Stimulated activated memory B cell treated with anti-CD40 and anti-IgM and Interleukin-4, amounts not matched to agents 10 μg/mL and 1 μg/mL and 100 μg/mL, for 72 hours (primary cell): ENCODE measurements at regions not wholly inside any gene's neighbourhood (a gene's known extent, or its start where the extent isn't known, plus 50 kb on each side); places are given as distances from the start of the nearest gene placed in this dataset.

ENCODE experiments used
- ATAC-seq: fragments of 150-1000 bp; cut with Tn5 transposase; 2 replicates; pipeline ENCODE4 v1.10.0; 2021
- H3K27ac Mint-ChIP-seq: one replicate; pipeline ENCODE4 v1.8.0; 2022; ENCODE audit warnings: mild to moderate bottlenecking, mixed read lengths
- H3K27me3 Mint-ChIP-seq: one replicate; pipeline ENCODE4 v1.8.0; 2022; ENCODE audit warnings: mixed read lengths
- H3K36me3 Mint-ChIP-seq: one replicate; pipeline ENCODE4 v1.8.0; 2022; ENCODE audit warnings: mixed read lengths
- H3K4me1 Mint-ChIP-seq: one replicate; pipeline ENCODE4 v1.8.0; 2022; ENCODE audit warnings: mixed read lengths
- H3K4me3 Mint-ChIP-seq: one replicate; pipeline ENCODE4 v1.8.0; 2022; ENCODE audit warnings: mild to moderate bottlenecking, moderate library complexity, mixed read lengths
- H3K9me3 Mint-ChIP-seq: one replicate; pipeline ENCODE4 v1.8.0; 2022; ENCODE audit warnings: mixed read lengths

GRCh38 chr16:86926181-86927094, 348.1 kb downstream of the FOXL1 start:
- Mint-ChIP-seq H3K9me3 (no peaks in the 10 kb centered on the region), H3K36me3 (no peaks in the 10 kb centered on the region), H3K27ac (no peak overlapping the region), H3K27me3 (peaks cover 19% of the 10 kb centered on the region), H3K4me1 (no peaks in the 10 kb centered on the region), H3K4me3 (no peak overlapping the region)
- no peak for ATAC-seq

- H3K4me1 Mint-ChIP-seq: no peaks in the 10 kb centered on the region
- no peaks in the 10 kb centered on the region for H3K9me3 Mint-ChIP-seq
- H3K4me3 Mint-ChIP-seq: no peak overlapping the region
- H3K36me3 Mint-ChIP-seq: no peaks in the 10 kb centered on the region
- H3K27me3 Mint-ChIP-seq: peaks cover 19% of the 10 kb centered on the region
- no peak overlapping the region for H3K27ac Mint-ChIP-seq
- no peak for ATAC-seq
These were observed 349.4 kb downstream of the FOXL1 start for GRCh38 chr16:86927699-86928098.

GRCh38 chr16:86928523-86929011, 350.2 kb downstream of the FOXL1 start:
- Mint-ChIP-seq H3K9me3 (no peaks in the 10 kb centered on the region), H3K36me3 (no peaks in the 10 kb centered on the region), H3K27me3 (peaks cover 19% of the 10 kb centered on the region), H3K4me3 (no peak overlapping the region), H3K4me1 (no peaks in the 10 kb centered on the region), H3K27ac (no peak overlapping the region)
- no peak for ATAC-seq

GRCh38 chr16:86929057-86929871, 350.9 kb downstream of the FOXL1 start:
- Mint-ChIP-seq H3K4me1 (no peaks in the 10 kb centered on the region), H3K4me3 (no peak overlapping the region), H3K36me3 (no peaks in the 10 kb centered on the region), H3K9me3 (no peaks in the 10 kb centered on the region), H3K27ac (no peak overlapping the region), H3K27me3 (peaks cover 17% of the 10 kb centered on the region)
- no peak for ATAC-seq

- H3K36me3 Mint-ChIP-seq: no peaks in the 10 kb centered on the region
- H3K4me1 Mint-ChIP-seq: no peaks in the 10 kb centered on the region
- H3K27ac Mint-ChIP-seq: no peak overlapping the region
- peaks cover 17% of the 10 kb centered on the region for H3K27me3 Mint-ChIP-seq
- no peaks in the 10 kb centered on the region for H3K9me3 Mint-ChIP-seq
- H3K4me3 Mint-ChIP-seq: no peak overlapping the region
- ATAC-seq: no peak
These were observed 351.7 kb downstream of the FOXL1 start for GRCh38 chr16:86930001-86930400.

GRCh38 chr16:86930663-86931373, 352.5 kb downstream of the FOXL1 start:
- Mint-ChIP-seq H3K9me3 (no peaks in the 10 kb centered on the region), H3K27ac (no peak overlapping the region)

GRCh38 chr16:86931410-86931941, 353.1 kb downstream of the FOXL1 start:
- Mint-ChIP-seq H3K36me3 (no peaks in the 10 kb centered on the region), H3K4me1 (no peaks in the 10 kb centered on the region), H3K27me3 (peaks cover 18% of the 10 kb centered on the region), H3K4me3 (no peak overlapping the region), H3K9me3 (no peaks in the 10 kb centered on the region), H3K27ac (no peak overlapping the region)
- ATAC-seq: no peak

More at GRCh38 chr16:86930663-86931373, 352.5 kb downstream of the FOXL1 start:
- no peaks in the 10 kb centered on the region for H3K36me3 Mint-ChIP-seq
- no peak for ATAC-seq
- no peak overlapping the region for H3K4me3 Mint-ChIP-seq
- peaks cover 17% of the 10 kb centered on the region for H3K27me3 Mint-ChIP-seq
- H3K4me1 Mint-ChIP-seq: no peaks in the 10 kb centered on the region

GRCh38 chr16:86932130-86932982, 354.0 kb downstream of the FOXL1 start:
- Mint-ChIP-seq H3K9me3 (no peaks in the 10 kb centered on the region), H3K4me1 (no peaks in the 10 kb centered on the region), H3K27me3 (peaks cover 18% of the 10 kb centered on the region), H3K27ac (no peak overlapping the region), H3K36me3 (no peaks in the 10 kb centered on the region), H3K4me3 (no peak overlapping the region)
- no peak for ATAC-seq

- Mint-ChIP-seq H3K36me3 (no peaks in the 10 kb centered on the region), H3K27me3 (peaks cover 18% of the 10 kb centered on the region), H3K9me3 (no peaks in the 10 kb centered on the region), H3K4me1 (no peaks in the 10 kb centered on the region), H3K4me3 (no peak overlapping the region), H3K27ac (no peak overlapping the region)
- no peak for ATAC-seq
These were observed 356.4 kb downstream of the FOXL1 start for GRCh38 chr16:86934581-86935375.

GRCh38 chr16:86939609-86940008, 361.3 kb downstream of the FOXL1 start:
- H3K4me1 Mint-ChIP-seq: no peaks in the 10 kb centered on the region
- H3K36me3 Mint-ChIP-seq: no peaks in the 10 kb centered on the region
- peaks cover 5% of the 10 kb centered on the region for H3K9me3 Mint-ChIP-seq
- peaks cover 14% of the 10 kb centered on the region for H3K27me3 Mint-ChIP-seq
- no peak overlapping the region for H3K27ac Mint-ChIP-seq
- ATAC-seq: no peak
- H3K4me3 Mint-ChIP-seq: no peak overlapping the region

GRCh38 chr16:86941731-86942130, 363.4 kb downstream of the FOXL1 start:
- no peak overlapping the region for H3K4me3 Mint-ChIP-seq
- H3K27me3 Mint-ChIP-seq: no peaks in the 10 kb centered on the region
- no peak overlapping the region for H3K27ac Mint-ChIP-seq
- no peaks in the 10 kb centered on the region for H3K36me3 Mint-ChIP-seq
- peaks cover 5% of the 10 kb centered on the region for H3K9me3 Mint-ChIP-seq
- ATAC-seq: no peak
- H3K4me1 Mint-ChIP-seq: no peaks in the 10 kb centered on the region

- no peak for ATAC-seq
- no peaks in the 10 kb centered on the region for H3K4me1 Mint-ChIP-seq
- no peaks in the 10 kb centered on the region for H3K36me3 Mint-ChIP-seq
These were observed 364.1 kb downstream of the FOXL1 start for GRCh38 chr16:86942151-86943051.

More at GRCh38 chr16:86942151-86943051, 364.1 kb downstream of the FOXL1 start:
- peaks cover 5% of the 10 kb centered on the region for H3K9me3 Mint-ChIP-seq
- no peak overlapping the region for H3K4me3 Mint-ChIP-seq
- H3K27ac Mint-ChIP-seq: no peak overlapping the region
- H3K27me3 Mint-ChIP-seq: no peaks in the 10 kb centered on the region
